HFF-Myc (cell line): ENCODE measurements at regions not wholly inside any gene's neighbourhood (a gene's known extent, or its start where the extent isn't known, plus 50 kb on each side); places are given as distances from the start of the nearest gene placed in this dataset.
"Not testable (repeated sequence)": the region's sequence is repeated elsewhere in the genome, so short reads cannot be mapped to it uniquely, and the experiment has no call there.

Source experiments
- DNase-seq: peaks from one replicate; pipeline ENCODE4 v3.0.0-alpha.2; 2011; ENCODE audit warnings: low read depth; ENCODE audit errors: extremely low read depth
- H3K4me3 ChIP-seq: replicated peaks from 2 replicates; pipeline ENCODE4 v1.5.1; 2011; ENCODE audit warnings: low read depth, mild to moderate bottlenecking, control low read depth, low read length
- CTCF ChIP-seq: IDR thresholded peaks from 2 replicates; pipeline ENCODE4 v1.5.1; 2012; ENCODE audit warnings: mild to moderate bottlenecking, low read depth, low read length, control low read depth; ENCODE audit errors: missing control alignments

GRCh38 chr9:15007698-15008097, 97.5 kb upstream of the FREM1 start:
- H3K4me3 ChIP-seq, result no peak overlapping the region
- no peak for TF ChIP-seq CTCF
- DNase-seq, result no peak

- no peak for TF ChIP-seq CTCF
- H3K4me3 ChIP-seq, result no peak overlapping the region
Measured at GRCh38 chr9:14994738-14995137, 84.5 kb upstream of the FREM1 start.

GRCh38 chr9:14993901-14994554, 83.8 kb upstream of the FREM1 start:
- DNase-seq, result no peak
- peak overlapping the region; percentile 53 for H3K4me3 ChIP-seq
- TF ChIP-seq CTCF, result no peak

More at GRCh38 chr9:14994738-14995137, 84.5 kb upstream of the FREM1 start:
- no peak for DNase-seq

GRCh38 chr9:14993061-14993800, 83.0 kb upstream of the FREM1 start:
- peak; percentile 46 for DNase-seq
- peak overlapping the region; percentile 53 for H3K4me3 ChIP-seq
- no peak for TF ChIP-seq CTCF

GRCh38 chr9:14992516-14992915, 82.3 kb upstream of the FREM1 start:
- H3K4me3 ChIP-seq, result peak overlapping the region; percentile 53
- no peak for DNase-seq
- TF ChIP-seq CTCF, result no peak

GRCh38 chr9:14992081-14992480, 81.9 kb upstream of the FREM1 start:
- H3K4me3 ChIP-seq, result peak overlapping the region; percentile 53
- TF ChIP-seq CTCF, result no peak
- DNase-seq, result no peak

- DNase-seq, H3K4me3 ChIP-seq: not testable (repeated sequence)
Measured at GRCh38 chr9:14990647-14991046, 80.4 kb upstream of the FREM1 start.
